Gastroesophageal sphincter (tissue), 4 donors: ENCODE measurements at regions not wholly inside any gene's neighbourhood (a gene's known extent, or its start where the extent isn't known, plus 50 kb on each side); places are given as distances from the start of the nearest gene placed in this dataset.
"Not testable (repeated sequence)": the region's sequence is repeated elsewhere in the genome, so short reads cannot be mapped to it uniquely, and the experiment has no call there.

ENCODE experiments used
- ATAC-seq: fragments of 150-250 bp; one replicate; pipeline ENCODE4 v1.9.1; 2016; ENCODE audit warnings: mild to moderate bottlenecking, moderate library complexity
- H3K27ac ChIP-seq, 4 donors: fragments of 200-600 bp; sonication (generic) in 3 of 4; 1 replicate in 3 of 4; 2 replicates in 1 of 4; pipeline ENCODE4 v1.5.1; 2016 to 2019
- H3K27me3 ChIP-seq: fragments of 200-600 bp; sonication (generic); one replicate; pipeline ENCODE4 v1.5.1; 2019
- H3K36me3 ChIP-seq, 2 donors: fragments of 200-600 bp; sonication (generic); one replicate each; pipeline ENCODE4 v1.5.1; 2019; ENCODE audit warnings: control low read depth in 1 of 2
- H3K4me1 ChIP-seq, 3 donors: fragments of 200-600 bp; sonication (generic); 1 replicate in 2 of 3; 2 replicates in 1 of 3; pipeline ENCODE4 v1.5.1; 2016 to 2019; ENCODE audit warnings: control low read depth in 2 of 3
- H3K4me3 ChIP-seq, 2 donors: fragments of 200-600 bp; sonication (generic); one replicate each; pipeline ENCODE4 v1.5.1; 2019; ENCODE audit warnings: mild to moderate bottlenecking in 1 of 2, moderate library complexity in 1 of 2
- H3K9me3 ChIP-seq, 3 donors: fragments of 200-600 bp; sonication (generic); one replicate each; pipeline ENCODE4 v1.5.1; 2017 to 2019; ENCODE audit warnings: control low read depth in 2 of 3
- CTCF ChIP-seq, 4 experiments: fragments of 200-600 bp in 2 of 4; fragments of 450-650 bp in 2 of 4; sonication (generic) in 1 of 4; IDR thresholded peaks; one replicate each; pipeline ENCODE4 v1.5.1; 2017 to 2019; ENCODE audit warnings: antibody characterized with exemption in 4 of 4, mild to moderate bottlenecking in 2 of 4, moderate library complexity in 2 of 4
- EP300 ChIP-seq: sonication (generic); formaldehyde crosslinking; IDR thresholded peaks from one replicate; pipeline ENCODE4 v1.6.1; 2017; ENCODE audit warnings: antibody characterized with exemption, mild to moderate bottlenecking
- POLR2A ChIP-seq, 2 donors: fragments of 450-650 bp; IDR thresholded peaks; one replicate each; pipeline ENCODE4 v1.6.1; 2017; ENCODE audit warnings: antibody characterized with exemption in 2 of 2, mild to moderate bottlenecking in 2 of 2, moderate library complexity in 1 of 2
- POLR2AphosphoS5 ChIP-seq: sonication (generic); formaldehyde crosslinking; IDR thresholded peaks from one replicate; pipeline ENCODE4 v1.6.1; 2017; ENCODE audit warnings: antibody characterized with exemption
- WGBS, 2 donors: methylation state at CpG; one replicate each; pipeline ENCODE4 v1.1.5; 2018; ENCODE audit warnings: low coverage in 1 of 2; 5-methylcytosine and 5-hydroxymethylcytosine counted together

GRCh38 chr4:151583157-151583914 lies 174.4 kb downstream of the FHIP1A start:
- Histone ChIP-seq H3K4me3 (no peak overlapping the region), H3K27ac (no peak overlapping the region), H3K4me1 (no peaks in the 10 kb centered on the region), H3K9me3 (no peaks in the 10 kb centered on the region), H3K36me3 (no peaks in the 10 kb centered on the region), H3K27me3 (no peaks in the 10 kb centered on the region)
- no peak for TF ChIP-seq POLR2A (IDR thresholded peaks at IDR 0.05)
- no peak for TF ChIP-seq CTCF (IDR thresholded peaks at IDR 0.05)
- TF ChIP-seq EP300 = no peak
- TF ChIP-seq POLR2AphosphoS5 = no peak
- ATAC-seq = no peak
- WGBS, 2 donors = 55 to 83% methylated on average over 4 of the region's 4 CpGs

GRCh38 chr4:151584101-151584500 lies 175.1 kb downstream of the FHIP1A start:
- ATAC-seq = no peak
- H3K36me3 ChIP-seq = no peaks in the 10 kb centered on the region

GRCh38 chr4:151595629-151596028 lies 165.2 kb downstream of the GATB start:
- H3K36me3 ChIP-seq, H3K27ac ChIP-seq, H3K9me3 ChIP-seq, H3K27me3 ChIP-seq, H3K4me3 ChIP-seq, H3K4me1 ChIP-seq, ATAC-seq: not testable (repeated sequence)
- 100% methylated on average over 1 of the region's 1 CpG; no CpG with 5 or more reads in 1 of the 2 donors for WGBS, 2 donors

More at GRCh38 chr4:151584101-151584500, 175.1 kb downstream of the FHIP1A start:
- TF ChIP-seq POLR2A (IDR thresholded peaks at IDR 0.05) = no peak
- Histone ChIP-seq H3K27me3 (no peaks in the 10 kb centered on the region), H3K4me3 (no peak overlapping the region), H3K9me3 (no peaks in the 10 kb centered on the region), H3K27ac (no peak overlapping the region), H3K4me1 (no peaks in the 10 kb centered on the region)

- H3K27ac ChIP-seq, H3K36me3 ChIP-seq, H3K27me3 ChIP-seq, H3K4me1 ChIP-seq, H3K4me3 ChIP-seq, H3K9me3 ChIP-seq, ATAC-seq: not testable (repeated sequence)
- WGBS, 2 donors = 40% methylated on average over 1 of the region's 8 CpGs; no CpG with 5 or more reads in 1 of the 2 donors
Observed at GRCh38 chr4:151597691-151598090, 163.1 kb downstream of the GATB start.

- H3K4me1 ChIP-seq = no peaks in the 10 kb centered on the region
- no peak overlapping the region for H3K27ac ChIP-seq
- no peak overlapping the region for H3K4me3 ChIP-seq
- TF ChIP-seq POLR2AphosphoS5 (no peak), CTCF (IDR thresholded peaks at IDR 0.05) (no peak), POLR2A (IDR thresholded peaks at IDR 0.05) (no peak), EP300 (no peak)
- 81 to 92% methylated on average over 2 of the region's 2 CpGs for WGBS, 2 donors
- H3K9me3 ChIP-seq = no peaks in the 10 kb centered on the region
- H3K36me3 ChIP-seq = no peaks in the 10 kb centered on the region
- no peaks in the 10 kb centered on the region for H3K27me3 ChIP-seq
- no peak for ATAC-seq
Observed at GRCh38 chr4:151599863-151600262, 160.9 kb downstream of the GATB start.

- Histone ChIP-seq H3K4me3 (no peak overlapping the region), H3K4me1 (no peaks in the 10 kb centered on the region), H3K27ac (no peak overlapping the region), H3K36me3 (no peaks in the 10 kb centered on the region), H3K9me3 (no peaks in the 10 kb centered on the region), H3K27me3 (no peaks in the 10 kb centered on the region)
- TF ChIP-seq CTCF (IDR thresholded peaks at IDR 0.05) = no peak
- TF ChIP-seq POLR2A (IDR thresholded peaks at IDR 0.05) = no peak
- TF ChIP-seq EP300 = no peak
- TF ChIP-seq POLR2AphosphoS5 = no peak
- 90 to 100% methylated on average over 2 to 3 of the region's 3 CpGs for WGBS, 2 donors
- ATAC-seq = no peak
Observed at GRCh38 chr4:151600432-151600831, 160.4 kb downstream of the GATB start.
